Gastroesophageal sphincter (tissue), 3 donors: ENCODE measurements at regions not wholly inside any gene's neighbourhood (a gene's known extent, or its start where the extent isn't known, plus 50 kb on each side); places are given as distances from the start of the nearest gene placed in this dataset.

Experiments
- EP300 ChIP-seq: sonication (generic); formaldehyde crosslinking; IDR thresholded peaks from one replicate; pipeline ENCODE4 v1.6.1; 2017; ENCODE audit warnings: antibody characterized with exemption, mild to moderate bottlenecking
- POLR2A ChIP-seq, 2 donors: fragments of 450-650 bp; IDR thresholded peaks; one replicate each; pipeline ENCODE4 v1.6.1; 2017; ENCODE audit warnings: antibody characterized with exemption in 2 of 2, mild to moderate bottlenecking in 2 of 2, moderate library complexity in 1 of 2
- POLR2AphosphoS5 ChIP-seq: sonication (generic); formaldehyde crosslinking; IDR thresholded peaks from one replicate; pipeline ENCODE4 v1.6.1; 2017; ENCODE audit warnings: antibody characterized with exemption
- TF ChIP-seq, protein P1 (sequence below), 4 experiments: fragments of 200-600 bp in 2 of 4; fragments of 450-650 bp in 2 of 4; sonication (generic) in 1 of 4; IDR thresholded peaks; one replicate each; pipeline ENCODE4 v1.5.1; 2017 to 2019; ENCODE audit warnings: antibody characterized with exemption in 4 of 4, mild to moderate bottlenecking in 2 of 4, moderate library complexity in 2 of 4

DNA sequence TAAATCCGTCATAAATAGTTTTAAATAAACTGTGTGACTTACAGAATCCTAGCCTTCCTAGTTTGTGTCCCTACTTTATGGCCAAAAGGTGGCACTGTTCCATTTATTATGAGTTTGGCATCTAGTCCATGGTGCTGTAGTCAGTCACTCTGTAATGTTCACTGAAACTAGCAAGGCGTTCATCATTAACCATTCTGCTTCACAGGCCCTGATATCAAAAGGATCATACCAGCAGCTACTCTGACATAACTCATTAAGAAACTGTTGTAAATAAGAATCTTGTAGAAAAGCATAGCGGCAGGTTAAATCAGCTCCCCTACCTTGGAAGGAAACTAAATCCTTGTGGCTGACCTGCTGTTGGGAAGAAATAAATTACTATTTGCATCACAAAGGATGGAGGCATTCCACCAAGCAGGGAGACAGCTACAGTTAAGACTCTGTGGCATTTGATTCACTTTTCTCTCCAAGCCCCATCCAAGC lies 919.6 kb upstream of the DIAPH2 start:
- TF ChIP-seq POLR2A (IDR thresholded peaks at IDR 0.05), result no peak
- TF ChIP-seq, protein P1, sequence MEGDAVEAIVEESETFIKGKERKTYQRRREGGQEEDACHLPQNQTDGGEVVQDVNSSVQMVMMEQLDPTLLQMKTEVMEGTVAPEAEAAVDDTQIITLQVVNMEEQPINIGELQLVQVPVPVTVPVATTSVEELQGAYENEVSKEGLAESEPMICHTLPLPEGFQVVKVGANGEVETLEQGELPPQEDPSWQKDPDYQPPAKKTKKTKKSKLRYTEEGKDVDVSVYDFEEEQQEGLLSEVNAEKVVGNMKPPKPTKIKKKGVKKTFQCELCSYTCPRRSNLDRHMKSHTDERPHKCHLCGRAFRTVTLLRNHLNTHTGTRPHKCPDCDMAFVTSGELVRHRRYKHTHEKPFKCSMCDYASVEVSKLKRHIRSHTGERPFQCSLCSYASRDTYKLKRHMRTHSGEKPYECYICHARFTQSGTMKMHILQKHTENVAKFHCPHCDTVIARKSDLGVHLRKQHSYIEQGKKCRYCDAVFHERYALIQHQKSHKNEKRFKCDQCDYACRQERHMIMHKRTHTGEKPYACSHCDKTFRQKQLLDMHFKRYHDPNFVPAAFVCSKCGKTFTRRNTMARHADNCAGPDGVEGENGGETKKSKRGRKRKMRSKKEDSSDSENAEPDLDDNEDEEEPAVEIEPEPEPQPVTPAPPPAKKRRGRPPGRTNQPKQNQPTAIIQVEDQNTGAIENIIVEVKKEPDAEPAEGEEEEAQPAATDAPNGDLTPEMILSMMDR (IDR thresholded peaks at IDR 0.05), result peak in 3 of 4 experiments; percentile 22 to 54 (median 26)
- TF ChIP-seq POLR2AphosphoS5, result no peak
- no peak for TF ChIP-seq EP300
